ENCODE measurements at regions not wholly inside any gene's neighbourhood (a gene's known extent, or its start where the extent isn't known, plus 50 kb on each side); places are given as distances from the start of the nearest gene placed in this dataset.

GRCh38 chr18:24991141-24992060 is 360.6 kb downstream of the ZNF521 start:
- no peak overlapping the region for H3K4me3 ChIP-seq
- DNase-seq (ENCODE audit: low read depth, low spot score) = no peak
- no peaks in the 10 kb centered on the region for H3K36me3 ChIP-seq (ENCODE audit: insufficient read depth, low read length)
- no peak for TF ChIP-seq FOXP2 (optimal IDR thresholded peaks at IDR 0.05; ENCODE audit: control extremely low read depth, extremely low read length, insufficient read depth)
- no peak for TF ChIP-seq POLR2AphosphoS5 (IDR thresholded peaks at IDR 0.05; ENCODE audit: borderline replicate concordance, low read depth, low read length)
- no peak for TF ChIP-seq EZH2 (IDR thresholded peaks at IDR 0.05)
- H3K9ac ChIP-seq (ENCODE audit: insufficient read length) = no peak overlapping the region
- H3K27ac ChIP-seq = no peak overlapping the region
- no peaks in the 10 kb centered on the region for H3K9me3 ChIP-seq (ENCODE audit: low read depth, low read length)

- Histone ChIP-seq H3K9me3 (ENCODE audit: low read depth, low read length) (no peaks in the 10 kb centered on the region), H3K36me3 (ENCODE audit: insufficient read depth, low read length) (no peaks in the 10 kb centered on the region), H3K4me3 (no peak overlapping the region), H3K27ac (no peak overlapping the region), H3K9ac (ENCODE audit: insufficient read length) (no peak overlapping the region)
- TF ChIP-seq FOXP2 (optimal IDR thresholded peaks at IDR 0.05; ENCODE audit: control extremely low read depth, extremely low read length, insufficient read depth) (no peak), EZH2 (IDR thresholded peaks at IDR 0.05) (no peak), POLR2AphosphoS5 (IDR thresholded peaks at IDR 0.05; ENCODE audit: borderline replicate concordance, low read depth, low read length) (no peak)
- DNase-seq (ENCODE audit: low read depth, low spot score) = no peak
Measured at GRCh38 chr18:24992491-24992890, 359.5 kb downstream of the ZNF521 start.

GRCh38 chr18:24993628-24994027 is 358.3 kb downstream of the ZNF521 start:
- no peak overlapping the region for H3K4me3 ChIP-seq
- H3K27ac ChIP-seq = no peak overlapping the region
- TF ChIP-seq POLR2AphosphoS5 (IDR thresholded peaks at IDR 0.05; ENCODE audit: borderline replicate concordance, low read depth, low read length) = no peak
- no peak for TF ChIP-seq FOXP2 (optimal IDR thresholded peaks at IDR 0.05; ENCODE audit: control extremely low read depth, extremely low read length, insufficient read depth)
- no peak for TF ChIP-seq EZH2 (IDR thresholded peaks at IDR 0.05)
- no peak overlapping the region for H3K9ac ChIP-seq (ENCODE audit: insufficient read length)
- no peaks in the 10 kb centered on the region for H3K9me3 ChIP-seq (ENCODE audit: low read depth, low read length)
- no peak for DNase-seq (ENCODE audit: low read depth, low spot score)
- H3K36me3 ChIP-seq (ENCODE audit: insufficient read depth, low read length) = no peaks in the 10 kb centered on the region

- DNase-seq (ENCODE audit: low read depth, low spot score) = no peak
- Histone ChIP-seq H3K36me3 (ENCODE audit: insufficient read depth, low read length) (no peaks in the 10 kb centered on the region), H3K27ac (no peak overlapping the region), H3K4me3 (no peak overlapping the region), H3K9ac (ENCODE audit: insufficient read length) (no peak overlapping the region), H3K9me3 (ENCODE audit: low read depth, low read length) (no peaks in the 10 kb centered on the region)
- TF ChIP-seq POLR2AphosphoS5 (IDR thresholded peaks at IDR 0.05; ENCODE audit: borderline replicate concordance, low read depth, low read length) = no peak
Measured at GRCh38 chr18:24995056-24995455, 356.9 kb downstream of the ZNF521 start.

GRCh38 chr18:24995755-24996154 is 356.2 kb downstream of the ZNF521 start:
- H3K27ac ChIP-seq = no peak overlapping the region
- no peak for DNase-seq (ENCODE audit: low read depth, low spot score)
- TF ChIP-seq POLR2AphosphoS5 (IDR thresholded peaks at IDR 0.05; ENCODE audit: borderline replicate concordance, low read depth, low read length) (no peak), FOXP2 (optimal IDR thresholded peaks at IDR 0.05; ENCODE audit: control extremely low read depth, extremely low read length, insufficient read depth) (no peak), EZH2 (IDR thresholded peaks at IDR 0.05) (no peak)
- no peaks in the 10 kb centered on the region for H3K9me3 ChIP-seq (ENCODE audit: low read depth, low read length)
- H3K9ac ChIP-seq (ENCODE audit: insufficient read length) = no peak overlapping the region
- no peak overlapping the region for H3K4me3 ChIP-seq
- no peaks in the 10 kb centered on the region for H3K36me3 ChIP-seq (ENCODE audit: insufficient read depth, low read length)

- no peaks in the 10 kb centered on the region for H3K9me3 ChIP-seq (ENCODE audit: low read depth, low read length)
- no peak overlapping the region for H3K27ac ChIP-seq
Measured at GRCh38 chr18:24999650-25000267, 352.2 kb downstream of the ZNF521 start.

GRCh38 chr18:25001803-25002202 is 350.2 kb downstream of the ZNF521 start:
- DNase-seq (ENCODE audit: low read depth, low spot score) = no peak
- Histone ChIP-seq H3K4me3 (no peak overlapping the region), H3K9ac (ENCODE audit: insufficient read length) (no peak overlapping the region), H3K9me3 (ENCODE audit: low read depth, low read length) (no peaks in the 10 kb centered on the region), H3K27ac (no peak overlapping the region), H3K36me3 (ENCODE audit: insufficient read depth, low read length) (no peaks in the 10 kb centered on the region)
- no peak for TF ChIP-seq POLR2AphosphoS5 (IDR thresholded peaks at IDR 0.05; ENCODE audit: borderline replicate concordance, low read depth, low read length)

More at GRCh38 chr18:24999650-25000267, 352.2 kb downstream of the ZNF521 start:
- TF ChIP-seq FOXP2 (optimal IDR thresholded peaks at IDR 0.05; ENCODE audit: control extremely low read depth, extremely low read length, insufficient read depth) (no peak), POLR2AphosphoS5 (IDR thresholded peaks at IDR 0.05; ENCODE audit: borderline replicate concordance, low read depth, low read length) (no peak), EZH2 (IDR thresholded peaks at IDR 0.05) (no peak)
- Histone ChIP-seq H3K9ac (ENCODE audit: insufficient read length) (no peak overlapping the region), H3K4me3 (no peak overlapping the region), H3K36me3 (ENCODE audit: insufficient read depth, low read length) (no peaks in the 10 kb centered on the region)
- no peak for DNase-seq (ENCODE audit: low read depth, low spot score)

GRCh38 chr18:25005541-25006403 is 346.2 kb downstream of the ZNF521 start:
- H3K9me3 ChIP-seq (ENCODE audit: low read depth, low read length) = no peaks in the 10 kb centered on the region
- no peak overlapping the region for H3K4me3 ChIP-seq
- no peak for TF ChIP-seq EZH2 (IDR thresholded peaks at IDR 0.05)
- TF ChIP-seq FOXP2 (optimal IDR thresholded peaks at IDR 0.05; ENCODE audit: control extremely low read depth, extremely low read length, insufficient read depth) = no peak
- no peak for TF ChIP-seq POLR2AphosphoS5 (IDR thresholded peaks at IDR 0.05; ENCODE audit: borderline replicate concordance, low read depth, low read length)
- H3K36me3 ChIP-seq (ENCODE audit: insufficient read depth, low read length) = no peaks in the 10 kb centered on the region
- no peak overlapping the region for H3K9ac ChIP-seq (ENCODE audit: insufficient read length)
- H3K27ac ChIP-seq = no peak overlapping the region
- no peak for DNase-seq (ENCODE audit: low read depth, low spot score)
